Embryonic facial prominence (tissue), 1 donor: ENCODE measurements at regions not wholly inside any gene's neighbourhood (a gene's known extent, or its start where the extent isn't known, plus 50 kb on each side); places are given as distances from the start of the nearest gene placed in this dataset.
A peak's percentile ranks its signal among the peaks of the same experiment; 100 is the strongest.

Experiments used
- DNase-seq: peaks from one replicate; pipeline ENCODE4 v3.0.0-alpha.2; 2016; ENCODE audit errors: extremely low spot score

DNA sequence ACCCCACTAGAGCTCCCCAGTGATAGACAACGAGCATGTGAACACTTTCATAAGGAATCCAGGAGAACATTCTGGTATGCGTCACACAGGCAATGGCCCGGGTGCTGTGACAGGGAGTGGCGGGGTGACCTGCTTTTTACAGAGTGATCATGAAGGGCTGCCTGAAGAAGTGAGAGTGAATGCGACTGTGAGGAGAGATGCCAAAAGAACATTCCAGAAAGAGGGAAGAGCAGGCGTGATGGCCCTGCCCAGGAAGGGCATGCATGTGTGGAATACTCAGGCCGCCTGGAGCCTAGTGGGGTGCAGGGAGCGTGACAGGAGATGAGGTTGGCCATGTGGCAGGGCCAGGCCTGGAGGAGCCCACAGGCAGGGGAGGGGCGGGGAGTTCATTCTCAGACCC, 53.8 kb downstream of the FZD10 start:
- no peak for DNase-seq

DNA sequence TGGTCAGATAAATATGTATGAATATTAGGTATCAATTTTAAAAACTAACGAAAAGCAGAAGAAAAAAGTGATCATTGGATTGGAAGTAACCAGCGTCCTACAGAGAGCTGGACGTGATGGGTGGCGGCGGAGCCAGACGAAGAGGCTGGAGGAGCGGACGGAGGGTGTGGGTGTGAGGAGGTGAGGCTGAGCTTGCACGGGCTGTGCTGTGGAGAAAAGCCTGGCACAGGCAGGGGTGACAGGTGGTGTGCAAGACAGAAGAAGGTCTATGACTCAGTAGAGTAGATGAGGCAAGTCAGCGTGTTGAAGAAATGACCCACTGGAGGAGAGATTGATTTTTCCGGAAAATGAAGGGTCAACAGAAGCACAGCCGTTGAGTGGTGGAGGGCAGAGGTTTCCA, 56.4 kb downstream of the FZD10 start:
- DNase-seq = no peak

- no peak for DNase-seq
Observed at GRCh38 chr12:130219929-130220705, 57.9 kb downstream of the FZD10 start.

DNA sequence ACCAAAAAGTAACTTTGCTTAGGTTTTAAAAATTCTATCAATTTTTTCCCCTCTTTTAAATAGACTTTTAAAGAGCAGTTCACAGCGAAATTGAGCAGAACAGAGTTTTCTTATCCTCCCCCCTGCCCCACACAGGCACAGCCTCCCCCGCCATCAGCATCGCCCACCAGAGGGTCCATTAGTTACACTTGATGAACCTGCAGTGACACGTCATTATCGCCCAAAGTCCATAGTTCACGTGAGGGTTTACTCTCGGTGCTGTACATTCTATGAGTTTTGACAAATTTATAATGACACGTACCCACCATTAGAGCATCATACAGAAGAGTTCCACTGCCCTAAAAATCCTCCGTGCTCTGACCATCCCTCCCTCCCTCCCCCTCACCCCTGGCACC, 58.4 kb downstream of the FZD10 start:
- DNase-seq = no peak

DNA sequence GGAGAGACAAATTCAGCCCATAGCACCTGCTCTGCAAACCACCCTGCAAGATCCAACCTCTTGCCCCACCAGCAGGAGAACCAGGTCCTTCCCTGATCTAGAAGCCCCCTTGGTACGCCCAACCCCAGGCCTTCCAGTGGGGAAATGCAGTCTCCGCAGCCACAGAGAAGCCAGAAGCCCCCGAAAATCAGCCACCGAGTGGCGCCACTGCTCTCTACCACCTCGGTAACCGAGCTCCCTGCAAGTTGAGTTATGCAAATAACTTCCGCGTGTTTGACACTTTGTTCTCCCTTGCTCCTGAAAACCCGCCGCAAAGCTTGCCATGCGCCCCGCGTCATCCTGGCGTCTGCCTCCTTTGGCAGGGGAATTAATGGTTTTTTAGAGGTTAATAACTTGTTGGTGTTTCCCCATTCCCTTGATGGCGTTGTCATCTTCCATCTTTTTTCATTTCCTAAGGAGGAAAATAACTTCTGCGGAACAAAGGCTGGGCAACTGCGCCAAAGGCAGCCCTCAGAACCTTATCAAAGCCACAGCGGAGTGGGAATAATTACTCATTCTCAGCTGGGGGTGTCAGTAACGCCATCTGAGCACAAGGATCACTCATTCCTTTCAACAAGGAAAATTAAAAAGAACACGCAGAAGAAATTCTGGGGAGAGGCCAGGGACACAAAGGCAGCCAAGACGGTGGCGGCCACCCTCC, 60.4 kb downstream of the FZD10 start:
- DNase-seq = no peak

DNA sequence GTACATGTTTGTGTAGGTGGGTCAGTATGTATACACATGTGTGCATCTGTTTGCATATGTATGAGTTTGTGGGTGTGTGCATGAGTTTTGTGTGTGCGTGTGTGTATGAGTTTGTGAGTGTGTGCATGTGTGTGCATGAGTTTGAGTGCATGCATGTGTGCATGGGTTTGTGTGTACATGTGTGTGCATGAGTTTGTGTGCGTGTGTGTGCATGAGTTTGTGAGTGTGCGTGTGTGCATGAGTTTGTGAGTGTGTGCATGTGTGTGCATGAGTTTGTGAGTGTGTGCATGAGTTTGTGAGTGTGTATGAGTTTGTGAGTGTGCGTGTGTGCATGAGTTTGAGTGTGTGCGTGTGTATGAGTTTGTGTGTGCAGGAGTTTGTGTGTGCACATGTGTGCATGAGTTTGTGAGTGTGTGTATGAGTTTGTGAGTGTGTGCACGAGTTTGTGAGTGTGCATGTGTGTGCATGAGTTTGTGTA, 61.5 kb downstream of the FZD10 start:
- DNase-seq = no peak

DNA sequence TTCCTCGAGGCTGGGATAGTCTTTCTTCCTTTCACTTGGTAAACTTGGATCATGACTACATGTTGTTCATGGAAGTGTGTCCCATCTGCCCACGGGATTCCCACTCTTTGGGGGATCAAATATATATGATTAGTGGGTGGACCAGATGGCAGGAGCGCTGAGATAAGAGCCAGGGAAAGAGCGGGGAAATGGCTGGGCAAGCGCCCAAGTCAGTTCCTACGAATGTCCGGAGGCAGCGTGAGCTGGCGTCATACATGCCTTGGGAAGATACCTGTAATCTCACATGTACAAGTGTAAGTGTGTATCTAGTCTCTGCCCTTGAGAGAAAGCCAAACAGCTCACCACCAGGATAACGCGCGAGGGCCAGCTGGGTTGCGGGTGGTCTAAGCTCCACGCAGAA, 62.3 kb downstream of the FZD10 start:
- no peak for DNase-seq

DNA sequence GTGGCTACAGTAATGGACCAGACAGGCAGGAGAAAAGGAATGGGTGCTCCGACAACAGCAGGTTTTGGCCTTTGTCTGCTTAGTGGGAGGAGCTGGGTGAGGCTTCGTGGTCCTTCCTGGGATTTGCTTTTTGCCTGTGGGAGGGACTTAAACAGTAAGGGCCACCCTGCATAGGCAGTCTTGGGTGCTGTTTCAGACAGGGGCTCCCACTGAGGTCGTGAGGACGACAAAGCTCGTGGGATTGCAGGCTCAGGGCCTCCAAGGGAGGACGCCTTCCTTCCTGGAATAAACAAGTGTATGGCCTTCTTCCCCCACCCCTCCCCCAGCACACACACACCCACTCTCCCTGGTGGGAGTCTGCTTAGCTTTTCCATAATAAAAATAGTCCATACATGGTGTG, 63.1 kb downstream of the FZD10 start:
- DNase-seq = no peak

- no peak for DNase-seq
Observed at GRCh38 chr12:130226126-130226525, 63.9 kb downstream of the FZD10 start.

GRCh38 chr12:130226771-130227170, 64.5 kb downstream of the FZD10 start:
- DNase-seq = no peak

DNA sequence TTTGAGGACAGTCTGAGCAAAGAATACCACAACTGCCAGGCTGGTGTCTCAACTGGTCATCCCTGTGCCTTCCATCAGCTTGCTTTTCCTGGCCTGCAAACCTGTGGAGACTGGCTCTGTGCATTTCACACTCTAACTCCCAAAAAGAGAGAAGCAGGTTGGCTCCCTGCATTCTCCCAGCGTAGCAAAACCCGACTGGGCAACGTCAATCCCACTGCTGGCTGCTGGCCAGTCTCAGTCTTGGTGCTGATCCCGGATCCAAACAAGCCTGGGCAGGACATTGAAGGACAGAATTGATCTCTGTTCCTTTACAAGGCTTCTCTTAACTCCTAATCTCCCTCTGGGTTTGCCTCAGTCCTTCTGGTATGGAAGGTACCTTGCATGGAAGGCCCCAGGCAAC, 65.4 kb downstream of the FZD10 start:
- DNase-seq = no peak

- no peak for DNase-seq
Observed at GRCh38 chr12:130236446-130236845, 74.2 kb downstream of the FZD10 start.

DNA sequence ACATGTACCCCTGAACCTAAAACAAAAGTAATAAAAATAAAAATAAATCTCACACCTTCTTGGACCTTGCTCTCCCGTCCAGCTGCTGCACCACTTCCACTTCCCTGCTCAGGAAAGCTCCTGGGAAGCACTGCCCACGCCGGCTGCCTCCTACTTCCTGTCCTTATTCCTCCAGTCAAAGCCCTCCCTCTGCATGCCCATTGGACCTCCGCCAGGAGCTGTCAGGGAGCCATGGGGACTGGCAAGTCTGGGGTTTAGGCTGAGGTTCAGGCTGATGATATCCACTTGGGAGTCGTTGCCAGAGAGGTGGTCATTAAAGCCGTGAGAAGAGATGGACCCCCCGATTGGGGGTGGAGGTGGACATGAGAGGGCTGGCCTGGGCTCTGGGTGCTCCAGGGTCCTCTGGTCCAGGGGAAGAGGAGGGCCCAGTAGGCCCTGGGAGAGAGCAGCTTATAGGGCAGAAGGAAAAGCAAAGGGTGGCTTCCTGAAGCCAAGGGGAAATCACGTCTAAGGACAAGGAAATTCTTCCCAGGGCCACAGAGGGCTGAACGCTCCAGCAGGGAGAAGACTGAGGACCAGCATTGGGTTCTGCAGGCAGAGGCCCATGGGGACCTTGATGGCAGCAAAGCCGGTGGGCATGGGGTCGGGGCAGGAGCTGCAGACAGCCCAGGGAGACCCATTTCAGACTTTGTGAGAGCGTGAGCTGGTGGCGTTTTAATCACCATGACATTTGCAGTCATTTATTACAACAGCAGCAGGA, 78.7 kb downstream of the FZD10 start:
- DNase-seq = no peak

- DNase-seq = no peak
Observed at GRCh38 chr12:130242506-130242905, 80.2 kb downstream of the FZD10 start.

- DNase-seq = no peak
Observed at GRCh38 chr12:130245251-130245650, 83.0 kb downstream of the FZD10 start.

DNA sequence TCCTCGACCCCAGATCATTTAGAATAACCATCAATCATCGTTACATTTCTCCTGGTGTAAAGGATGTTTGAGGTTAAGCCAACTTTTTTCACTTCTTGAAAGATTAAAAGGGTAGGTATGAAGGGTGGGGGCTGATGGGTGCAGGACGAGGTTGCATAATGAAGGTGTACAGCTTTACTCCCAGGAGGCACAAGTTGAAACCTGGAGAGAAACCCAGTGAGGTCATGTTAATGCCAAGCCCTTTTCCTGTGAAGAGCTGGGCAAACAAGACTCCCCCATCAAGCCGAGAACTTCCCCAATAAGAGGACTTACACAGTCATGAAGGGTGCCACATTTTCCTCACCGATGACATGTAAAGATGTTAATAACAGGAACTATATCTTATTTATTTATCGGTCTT, 84.3 kb downstream of the FZD10 start:
- no peak for DNase-seq

- DNase-seq = no peak
Observed at GRCh38 chr12:130247634-130248237, 85.5 kb downstream of the FZD10 start.

DNA sequence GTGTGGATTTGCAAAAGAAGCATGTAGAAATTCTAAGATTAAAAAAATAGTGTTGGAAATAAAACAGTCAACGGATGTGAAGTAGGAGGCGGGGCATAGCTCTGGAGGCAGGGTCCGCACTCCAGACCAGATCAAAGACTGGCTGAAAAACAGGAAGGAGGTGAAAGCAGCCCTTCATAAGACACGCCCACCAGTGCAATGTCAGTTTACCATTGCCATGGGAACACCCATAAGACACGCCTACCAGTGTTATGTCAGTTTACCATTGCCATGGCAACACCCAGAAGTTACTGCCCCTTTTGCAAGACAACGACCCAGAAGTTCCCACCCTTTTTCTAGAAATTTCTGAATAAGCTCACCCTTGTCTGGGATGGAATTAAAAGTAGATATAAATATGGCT, 87.1 kb downstream of the FZD10 start:
- DNase-seq = no peak

- no peak for DNase-seq
Observed at GRCh38 chr12:130251236-130251780, 86.4 kb upstream of the PIWIL1 start.

DNA sequence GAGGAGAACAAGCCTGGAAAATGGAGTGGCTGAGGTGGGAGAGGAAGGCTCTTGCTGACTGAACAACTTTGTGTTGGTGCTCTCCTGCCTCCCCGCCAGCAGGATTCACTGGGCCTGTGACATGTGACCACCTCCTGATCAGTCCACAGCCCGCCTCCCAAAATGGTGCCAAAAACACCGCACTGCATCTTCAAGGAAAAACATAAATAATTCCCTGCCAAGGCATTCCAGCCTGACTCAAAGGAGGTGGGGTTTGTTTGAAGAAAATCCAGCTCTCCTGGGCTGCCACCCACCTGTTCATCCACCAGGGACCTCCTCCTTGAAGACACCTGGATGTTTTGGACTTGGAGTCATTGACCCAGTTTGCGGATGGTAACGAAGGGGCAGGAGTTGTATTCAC, 83.8 kb upstream of the PIWIL1 start:
- no peak for DNase-seq

DNA sequence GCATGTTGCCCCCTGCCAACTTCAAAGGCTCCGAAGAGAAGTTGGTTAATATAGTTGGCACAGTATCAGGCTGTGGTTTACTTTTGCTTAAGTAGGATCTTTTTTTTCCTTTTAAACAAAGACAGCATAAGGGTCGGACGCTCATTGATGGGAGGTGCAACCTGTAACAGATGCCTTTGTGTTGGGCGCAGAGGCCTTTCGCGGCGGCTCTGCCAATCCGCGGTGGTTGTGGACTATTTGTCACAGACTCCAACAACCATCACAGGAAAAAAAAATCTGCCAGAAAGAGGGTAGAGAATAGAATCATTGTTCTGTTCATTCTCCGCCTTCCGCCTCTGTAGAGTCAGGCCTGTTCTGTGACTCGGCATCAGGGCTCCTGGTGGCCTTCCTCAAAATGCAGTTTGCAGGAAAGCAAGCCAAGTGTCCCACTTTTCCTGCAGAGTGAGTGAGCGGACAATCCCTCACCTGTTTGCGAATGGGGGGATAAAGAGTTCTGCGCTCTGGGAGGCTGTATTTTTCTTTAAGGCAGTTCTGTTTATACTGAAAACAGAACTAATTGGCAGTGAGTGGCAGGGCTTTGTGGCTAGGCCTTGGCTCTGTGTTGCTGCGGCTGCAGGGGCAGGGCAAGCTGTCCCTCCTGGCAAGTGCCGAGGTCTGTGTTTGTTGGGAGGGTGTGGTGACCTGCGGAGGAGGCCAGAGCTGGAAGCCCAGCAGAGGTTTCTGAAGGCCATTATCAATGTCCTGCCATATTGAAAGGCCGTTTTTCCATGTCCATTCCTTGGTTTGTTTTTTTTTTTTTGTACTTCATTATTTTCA, 83.0 kb upstream of the PIWIL1 start:
- peak; percentile 22 for DNase-seq
